Islet precursor cell (in vitro differentiated cells): ENCODE measurements at regions not wholly inside any gene's neighbourhood (a gene's known extent, or its start where the extent isn't known, plus 50 kb on each side); places are given as distances from the start of the nearest gene placed in this dataset.
A peak's percentile ranks its signal among the peaks of the same experiment; 100 is the strongest.

Experiments
- DNase-seq: peaks from one replicate; pipeline ENCODE4 v3.0.0-alpha.2; 2018

DNA sequence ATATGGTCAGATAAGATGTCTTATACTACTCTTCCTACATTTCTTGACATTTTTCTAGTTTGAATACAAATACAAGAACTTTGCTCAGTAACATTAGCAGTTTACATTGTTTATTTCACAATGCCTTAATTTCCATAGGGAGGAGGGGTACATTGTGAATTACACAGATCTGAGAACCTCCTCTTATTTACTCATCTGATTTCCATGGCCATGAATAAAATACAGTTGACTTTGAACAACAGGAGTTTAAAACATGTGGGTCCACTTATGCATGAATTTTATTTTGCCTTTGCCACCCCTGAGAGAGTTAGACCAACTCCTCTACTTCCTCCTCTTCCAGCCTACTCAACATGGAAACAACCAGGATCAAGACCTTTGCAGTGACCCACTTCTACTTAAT is 67.7 kb downstream of the MGST1 start:
- no peak for DNase-seq

DNA sequence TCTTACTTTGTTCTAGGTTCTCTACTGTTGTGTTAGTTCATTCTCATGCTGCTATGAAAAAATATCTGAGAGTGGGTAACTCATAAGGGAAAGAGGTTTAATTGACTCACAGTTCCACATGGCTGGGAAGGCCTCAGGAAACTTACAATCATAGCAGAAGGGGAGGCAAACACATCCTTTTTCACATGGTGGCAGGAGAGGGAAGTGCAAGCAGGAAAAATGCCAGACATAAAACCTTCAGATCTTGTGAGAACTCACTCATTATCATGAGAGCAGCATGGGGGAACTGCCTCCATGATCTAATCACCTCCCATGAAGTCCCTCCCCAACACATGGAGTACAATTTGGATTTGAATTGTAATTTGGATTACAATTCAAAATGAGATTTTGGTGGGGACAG is 69.6 kb downstream of the MGST1 start:
- no peak for DNase-seq

DNA sequence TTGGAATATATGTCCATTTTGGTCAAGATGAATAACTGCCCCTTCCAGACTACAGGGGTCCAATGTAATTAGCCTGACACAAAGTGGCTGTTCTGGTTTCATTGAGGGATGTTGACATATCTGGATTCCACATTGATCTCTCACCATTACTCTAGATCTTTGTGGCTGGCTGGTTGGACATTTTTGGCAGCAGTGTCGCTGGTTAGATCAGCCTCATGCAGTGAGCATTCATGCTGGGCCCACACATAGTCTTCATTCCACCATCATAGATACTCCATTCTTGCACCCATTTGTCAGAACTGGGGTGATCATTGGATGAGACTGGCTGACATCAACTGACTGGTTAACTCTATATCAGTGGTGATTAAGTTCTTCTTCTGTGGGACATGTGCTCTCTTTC is 74.4 kb downstream of the MGST1 start:
- DNase-seq = no peak

DNA sequence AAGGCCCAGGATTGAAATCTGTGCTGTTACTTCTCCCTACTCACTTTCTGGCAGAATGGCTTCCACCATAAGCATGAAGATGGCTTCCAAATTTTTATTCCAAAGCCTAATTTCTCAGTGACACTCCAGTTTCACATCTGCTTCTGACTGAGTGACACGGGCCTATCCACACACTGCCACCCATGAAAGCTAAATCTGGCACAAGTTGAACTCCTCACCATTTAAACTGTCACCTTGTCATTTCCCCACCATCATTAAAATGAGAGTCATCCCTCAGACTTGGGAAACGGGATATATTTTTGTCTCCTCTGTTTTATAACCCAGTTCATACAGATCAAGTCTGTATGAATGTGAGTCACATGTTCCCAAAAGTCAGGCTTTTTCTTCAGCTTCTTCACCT is 77.1 kb downstream of the MGST1 start:
- no peak for DNase-seq

DNA sequence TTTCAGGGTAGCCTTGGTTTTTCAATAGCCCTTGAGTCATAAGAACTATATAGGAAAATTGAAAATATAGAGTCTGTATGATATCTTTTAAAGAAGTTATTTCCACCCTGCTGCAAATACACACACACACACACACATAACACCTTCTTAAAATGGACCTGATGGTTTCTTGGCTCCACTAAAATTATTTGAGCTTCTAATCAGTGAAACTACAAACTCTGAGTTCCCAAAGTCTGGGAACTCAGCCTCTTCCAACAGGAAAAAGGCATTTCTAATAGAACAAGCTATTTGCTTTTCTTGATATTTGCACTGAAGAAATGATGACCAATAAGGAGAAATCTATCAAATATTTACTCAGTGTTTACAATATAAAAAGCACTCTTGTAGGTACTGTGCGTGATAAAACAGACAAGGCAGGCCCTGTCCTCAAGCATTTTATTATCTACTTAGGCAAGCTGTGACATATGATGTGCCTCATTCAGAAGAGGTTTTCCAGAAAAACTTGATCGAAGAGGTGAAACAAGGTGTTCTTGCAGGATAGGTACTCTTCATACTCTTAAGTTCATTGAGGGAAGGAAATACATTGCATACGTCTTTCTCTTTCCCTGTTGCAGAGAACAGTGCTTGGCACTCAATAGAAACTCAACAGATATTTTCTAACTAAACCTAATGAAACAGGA is 88.6 kb downstream of the MGST1 start:
- DNase-seq = no peak

DNA sequence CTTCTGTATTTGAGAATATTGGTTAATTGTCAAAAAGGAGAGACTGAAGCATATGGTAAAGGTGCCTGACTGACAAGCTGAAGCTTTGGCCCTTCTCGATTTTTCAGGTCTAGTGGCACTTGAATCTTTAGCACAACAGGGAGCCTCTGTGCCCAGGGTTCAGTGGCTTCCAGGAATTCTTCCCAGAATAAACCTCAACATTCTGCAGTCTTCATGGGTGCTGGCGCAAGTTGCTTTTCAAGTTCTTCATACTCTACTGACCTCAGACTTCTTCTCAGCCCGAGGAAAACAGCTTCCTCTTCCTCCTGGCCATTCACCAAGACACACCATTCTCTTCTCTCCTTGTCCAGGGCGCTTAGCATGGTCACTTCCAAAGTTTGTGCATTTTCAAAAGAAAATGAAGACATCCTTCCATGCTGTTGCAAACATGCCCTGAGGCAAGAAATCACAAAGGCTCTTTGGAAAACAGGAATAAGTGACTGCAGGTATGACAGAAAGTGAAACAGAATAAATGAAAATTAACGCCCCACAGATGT is 89.9 kb downstream of the MGST1 start:
- DNase-seq = peak; percentile 60

DNA sequence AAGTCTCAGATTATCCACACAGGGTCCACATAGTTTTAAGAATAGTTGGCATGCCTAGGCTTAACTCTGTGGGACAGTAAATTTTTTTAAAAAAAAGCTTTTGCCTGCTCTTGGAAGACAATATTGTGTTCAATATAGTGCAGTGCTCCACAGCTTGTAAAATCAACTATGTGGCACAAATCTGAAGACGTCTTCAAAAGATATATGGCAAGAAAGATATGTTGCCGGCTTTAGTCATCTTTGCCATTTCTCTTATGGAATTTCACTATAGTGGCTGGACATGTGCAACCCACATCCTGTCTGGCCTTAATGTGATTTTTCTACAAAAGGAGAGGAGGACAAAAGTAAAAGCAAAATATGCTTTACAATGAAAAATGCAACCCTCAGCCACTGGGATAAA is 90.5 kb downstream of the MGST1 start:
- no peak for DNase-seq

DNA sequence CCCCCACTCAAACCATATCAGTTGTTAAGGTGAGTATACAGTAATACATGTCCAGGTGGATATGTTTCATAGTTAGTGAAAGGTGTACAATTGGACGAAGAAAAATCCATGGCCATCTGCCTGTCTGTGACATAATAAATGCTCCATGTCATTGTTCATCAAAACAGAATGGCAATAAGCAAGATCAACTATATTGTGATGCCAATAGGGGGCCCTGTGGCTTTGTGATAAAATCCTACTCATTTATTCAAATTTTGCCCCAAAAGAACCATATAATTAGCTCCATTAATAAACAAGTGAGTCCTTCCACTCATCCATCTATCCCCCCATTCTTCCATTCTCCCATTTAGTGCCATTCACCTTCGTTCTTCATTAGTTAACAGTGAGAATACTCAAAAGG is 102.0 kb downstream of the MGST1 start:
- no peak for DNase-seq

DNA sequence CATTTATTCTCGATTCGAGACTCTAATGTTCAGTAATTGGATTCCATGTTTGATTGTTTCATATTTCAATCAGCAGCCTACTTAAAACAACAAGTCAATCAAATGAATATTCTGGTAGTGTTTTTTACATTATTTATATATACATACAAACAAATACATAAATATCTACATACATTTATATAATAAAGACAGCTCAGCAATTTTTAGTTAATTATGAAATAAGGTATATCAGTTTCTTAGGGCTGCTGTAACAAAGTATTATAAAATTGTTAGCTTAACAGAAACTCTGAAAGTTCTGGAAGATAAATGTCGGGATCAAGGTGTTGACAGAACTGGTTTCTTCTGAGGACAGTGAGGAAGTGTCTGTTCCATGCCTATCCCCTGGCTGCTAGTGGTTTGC is 105.9 kb downstream of the MGST1 start:
- no peak for DNase-seq

DNA sequence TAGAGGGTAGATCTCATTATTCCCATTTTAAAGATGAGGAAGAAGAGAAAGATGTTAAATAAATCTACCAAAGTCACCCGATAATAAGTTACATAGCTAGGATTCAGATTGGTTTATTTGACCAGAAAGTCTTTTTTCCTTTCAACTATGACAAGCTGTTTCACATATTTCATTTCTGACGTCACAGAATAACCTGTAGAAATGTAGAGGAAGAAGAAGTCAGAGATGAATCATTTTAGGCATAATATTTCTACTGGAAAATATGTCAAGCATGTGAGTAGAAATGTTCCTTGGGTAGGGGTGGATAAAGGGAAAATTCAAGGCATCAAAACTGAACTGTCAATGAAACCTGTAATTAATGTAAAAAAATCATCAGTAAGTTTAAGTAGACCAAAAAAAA is 107.0 kb downstream of the MGST1 start:
- DNase-seq = no peak

DNA sequence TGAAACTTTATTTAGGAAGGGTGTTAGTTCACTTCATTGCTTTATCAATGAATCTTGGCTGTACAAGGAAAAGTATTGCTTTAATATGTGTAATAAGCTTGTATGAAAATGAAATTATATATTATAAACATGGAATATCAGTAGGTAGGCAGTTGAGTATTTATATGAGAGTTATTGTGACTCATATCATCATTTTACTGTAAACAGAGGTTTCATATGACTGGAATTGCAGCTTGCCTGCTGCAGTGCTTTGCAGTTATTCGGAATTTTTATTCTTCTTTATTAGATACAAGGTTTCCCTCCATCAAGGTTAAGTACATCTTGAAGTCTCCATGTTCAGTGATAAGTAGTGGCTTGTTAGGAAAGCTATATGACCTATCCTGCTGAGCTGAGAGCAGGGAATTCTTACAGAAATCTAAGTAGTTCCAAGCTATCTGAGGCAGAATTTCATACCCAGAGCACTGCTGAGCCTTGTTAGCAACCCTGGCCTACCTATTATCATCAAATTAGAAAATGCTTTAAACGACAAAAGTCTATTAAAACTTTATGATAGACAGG is 111.2 kb downstream of the MGST1 start:
- no peak for DNase-seq

DNA sequence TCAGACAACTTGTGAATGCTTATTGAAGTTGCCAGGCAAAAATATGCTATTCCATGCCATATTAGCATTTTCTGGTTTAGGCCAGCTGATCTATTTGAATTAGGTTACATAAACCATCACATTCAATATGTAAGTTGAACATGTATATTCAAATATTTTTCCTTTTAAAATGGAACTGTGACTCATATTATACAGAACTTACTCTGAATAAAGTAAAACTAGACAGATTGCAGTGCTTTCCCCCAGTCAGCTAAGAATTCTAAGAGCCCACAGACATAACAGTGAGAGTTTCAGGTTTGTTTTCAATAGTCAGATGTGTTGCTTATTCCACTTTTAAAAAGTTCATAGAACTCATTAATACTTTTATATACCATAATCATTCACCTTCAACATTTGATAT is 119.8 kb downstream of the MGST1 start:
- no peak for DNase-seq

DNA sequence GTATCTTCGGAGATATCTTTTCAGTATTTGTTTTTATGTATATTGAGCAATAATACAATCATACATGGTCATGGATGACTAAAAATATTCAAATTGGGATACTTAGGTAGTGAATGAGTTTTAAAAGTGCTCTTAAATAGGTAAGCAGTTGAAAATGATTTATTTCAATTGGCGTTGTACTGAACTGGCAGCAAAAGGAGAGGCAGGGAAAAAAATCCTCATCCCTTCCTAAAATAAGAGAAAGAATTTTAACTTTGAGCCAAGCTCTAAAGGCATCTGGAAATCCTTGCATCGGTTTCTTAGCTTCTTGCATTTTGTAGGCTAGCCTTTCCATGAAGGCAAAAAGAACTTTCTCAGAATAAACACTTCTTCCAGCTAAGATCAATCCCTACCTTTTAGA is 125.2 kb downstream of the MGST1 start:
- DNase-seq = no peak

DNA sequence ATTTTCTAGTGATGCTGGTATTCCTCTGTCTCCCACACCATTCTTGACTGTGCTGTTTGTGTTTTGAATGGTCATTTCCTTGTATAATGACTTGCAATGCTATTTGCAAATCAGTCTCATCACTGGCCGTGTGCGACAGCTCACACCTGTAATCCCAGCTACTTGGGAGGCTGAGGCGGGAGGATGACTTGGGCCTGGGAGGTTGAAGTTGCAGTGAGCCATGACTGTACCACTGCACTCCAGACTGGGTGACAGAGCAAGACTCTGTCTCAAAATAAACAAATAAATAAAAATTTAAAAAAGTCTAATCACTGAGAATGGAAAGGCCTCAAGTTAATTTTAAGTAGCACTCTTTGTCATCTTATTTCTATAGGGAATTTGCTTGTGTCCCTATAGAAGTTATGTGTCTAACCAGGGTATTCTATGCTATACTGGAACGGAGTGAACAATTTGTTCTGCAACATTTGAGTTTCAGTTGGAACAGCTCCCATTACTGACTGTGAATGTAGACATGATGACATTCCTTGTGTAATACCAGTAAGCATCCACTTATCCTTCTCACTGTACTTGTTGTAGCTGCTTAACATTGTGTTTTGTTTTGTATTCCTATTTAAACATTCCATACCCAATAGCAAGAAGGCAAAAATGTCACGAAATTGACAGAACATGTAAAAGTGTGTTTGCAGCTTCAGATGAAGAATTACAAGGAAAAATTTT is 126.3 kb downstream of the MGST1 start:
- no peak for DNase-seq

DNA sequence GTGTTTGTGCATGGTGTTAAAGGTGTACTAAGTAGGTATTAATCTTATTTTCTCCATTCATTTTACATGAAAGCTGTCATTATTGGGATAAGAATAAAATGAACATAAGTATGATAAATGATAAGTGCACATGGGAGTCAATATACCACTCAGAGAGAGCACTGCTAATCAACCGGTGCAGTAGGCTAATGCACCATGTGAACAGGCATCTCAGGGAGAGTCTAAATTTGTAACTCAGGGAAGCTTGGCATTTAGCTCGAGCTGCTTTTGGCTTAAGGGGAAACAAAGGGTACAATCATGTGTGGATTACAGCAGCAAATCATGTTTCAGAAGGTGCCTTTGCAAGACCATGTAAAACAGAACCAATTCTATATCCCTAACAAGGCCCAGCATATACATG is 127.4 kb downstream of the MGST1 start:
- DNase-seq = no peak

DNA sequence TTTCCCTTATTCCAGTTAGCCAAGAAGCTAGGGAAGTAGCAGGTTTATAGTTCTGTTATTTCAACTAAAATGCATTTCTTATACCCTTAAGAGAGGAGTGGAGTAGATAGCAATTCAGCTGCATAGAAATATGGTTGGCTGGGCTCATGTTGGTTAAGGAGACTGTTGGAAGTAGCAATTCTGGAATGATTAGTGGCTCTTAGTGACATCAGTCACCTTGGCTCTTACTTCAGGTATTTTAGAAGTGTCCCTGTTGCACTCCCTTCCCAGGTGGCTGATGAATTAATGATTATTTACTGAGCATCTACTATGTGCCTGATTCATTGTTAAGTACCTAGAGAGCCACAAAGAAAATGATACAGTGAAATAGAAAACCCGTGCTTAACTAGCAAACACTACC is 128.1 kb downstream of the MGST1 start:
- no peak for DNase-seq

DNA sequence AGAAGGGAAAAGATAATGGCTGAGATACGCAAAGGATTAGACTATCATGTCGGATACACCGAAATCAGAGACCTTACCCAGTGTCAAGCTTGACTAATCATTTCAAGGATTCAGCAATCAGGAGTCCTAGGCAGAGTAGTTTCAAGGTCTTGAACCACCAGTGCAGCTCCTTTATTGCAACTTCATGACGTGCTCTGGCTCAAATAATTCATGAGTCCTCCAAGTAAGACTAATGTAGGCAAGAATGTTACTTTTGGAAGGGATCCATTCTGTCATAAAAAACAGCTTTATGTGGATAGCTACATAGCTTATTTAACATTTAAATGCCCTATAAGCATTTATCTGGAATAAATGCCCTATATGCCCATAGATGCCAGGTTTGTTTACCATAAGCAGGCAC is 123.2 kb downstream of the LMO3 start:
- DNase-seq = no peak

DNA sequence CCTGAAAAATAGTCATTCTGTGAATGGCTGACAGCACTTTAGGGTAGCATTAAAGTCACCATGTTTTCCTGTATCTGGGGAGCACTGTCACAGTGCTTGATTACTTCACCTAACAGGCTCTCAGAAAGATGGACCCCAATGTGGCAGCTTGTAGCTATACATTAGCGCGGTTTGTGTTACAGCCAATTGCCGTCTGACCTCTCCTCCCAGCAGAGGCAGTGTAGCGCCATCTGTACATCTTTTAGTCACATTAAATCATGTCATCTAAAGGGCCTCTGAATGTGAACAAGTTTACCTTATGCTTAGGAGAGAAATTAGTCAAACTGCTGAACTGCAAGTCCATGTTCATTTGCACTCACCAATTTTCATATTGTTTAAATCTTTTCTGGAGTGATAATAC is 113.7 kb downstream of the LMO3 start:
- no peak for DNase-seq

DNA sequence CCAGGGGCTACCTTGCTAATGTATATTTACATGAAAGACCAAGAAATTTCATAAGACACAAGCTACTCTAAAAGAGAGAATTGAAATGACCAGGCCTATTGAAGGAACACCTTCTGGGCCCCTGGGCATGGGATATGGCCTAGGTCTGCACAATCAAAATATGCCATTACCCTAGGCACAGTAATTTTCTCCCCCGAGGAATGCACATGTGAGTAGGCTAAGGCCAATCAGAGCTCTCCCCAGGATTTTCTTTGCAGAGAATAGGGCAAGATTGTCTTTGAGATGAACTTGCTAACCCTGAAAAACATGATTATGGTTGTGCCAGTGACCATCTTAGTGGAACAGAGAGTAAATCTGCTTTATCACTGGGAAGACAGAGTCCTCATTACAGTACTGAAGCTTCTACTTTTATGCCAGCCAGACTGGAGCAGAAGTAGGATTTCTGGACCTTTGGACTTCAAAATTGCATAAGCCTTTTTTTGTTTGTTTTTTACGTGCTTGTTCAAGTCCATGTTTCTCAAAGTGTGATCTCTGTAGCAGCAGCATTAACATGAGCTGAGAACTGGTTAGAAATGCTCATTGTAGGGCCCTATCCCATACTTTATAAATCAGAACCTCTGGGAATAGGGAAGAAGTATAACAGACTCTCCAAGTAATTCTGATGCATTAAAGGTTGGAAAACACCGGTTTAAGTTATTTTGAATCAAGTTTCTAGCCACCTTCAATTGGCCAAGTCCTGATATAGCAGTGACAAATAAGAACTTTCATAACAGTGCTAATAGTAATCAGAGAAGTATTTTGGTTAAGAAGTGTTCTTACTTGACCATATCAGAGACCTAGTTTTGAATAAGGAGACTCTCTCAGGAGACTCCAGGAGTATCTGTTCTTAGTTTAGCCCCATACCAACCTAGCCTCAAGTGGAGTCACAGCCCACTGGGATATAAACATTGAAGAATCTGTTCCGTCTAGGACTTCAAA is 112.9 kb downstream of the LMO3 start:
- DNase-seq = no peak

DNA sequence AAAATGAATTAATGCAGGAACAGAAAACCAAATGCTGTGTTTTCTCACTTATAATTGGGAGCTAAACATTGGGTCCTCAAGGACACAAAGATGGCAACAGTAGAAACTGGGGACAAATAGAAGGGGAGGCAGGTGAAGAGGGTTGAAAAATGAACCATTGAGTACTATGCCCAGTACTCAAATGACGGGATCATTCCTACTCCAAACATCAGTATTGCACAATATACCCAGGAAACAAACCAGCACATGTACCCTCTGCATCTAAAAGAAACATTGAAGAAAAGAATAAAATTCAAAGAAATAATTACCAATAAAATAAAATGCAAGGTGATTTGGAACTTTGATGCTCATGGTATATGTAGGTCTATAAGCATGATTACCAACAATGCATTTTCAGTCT is 110.8 kb downstream of the LMO3 start:
- DNase-seq = no peak
